Liver (tissue), 8 donors: ENCODE measurements at regions not wholly inside any gene's neighbourhood (a gene's known extent, or its start where the extent isn't known, plus 50 kb on each side); places are given as distances from the start of the nearest gene placed in this dataset.

Source experiments
- DNase-seq: peaks from one replicate; pipeline ENCODE4 v3.0.0-alpha.2; 2017; ENCODE audit warnings: low spot score
- H3K27ac ChIP-seq, 2 donors: one replicate each; pipeline ENCODE4 v1.7.0; 2013; ENCODE audit warnings: inconsistent platforms in 2 of 2, low read length in 2 of 2, control low read depth in 1 of 2, low read depth in 1 of 2, mild to moderate bottlenecking in 1 of 2
- H3K27me3 ChIP-seq, 4 donors: one replicate each; pipeline versions ENCODE4 v1.6.1 to v1.7.0; 2013; ENCODE audit warnings: low read length in 3 of 4, inconsistent platforms in 1 of 4, mild to moderate bottlenecking in 1 of 4, moderate library complexity in 1 of 4; ENCODE audit not compliant: control insufficient read depth in 4 of 4, insufficient read depth in 4 of 4
- H3K36me3 ChIP-seq, 4 donors: one replicate each; pipeline versions ENCODE4 v1.6.1 to v1.7.0; 2013; ENCODE audit warnings: low read length in 3 of 4, mild to moderate bottlenecking in 3 of 4, low read depth in 1 of 4, moderate library complexity in 1 of 4; ENCODE audit not compliant: control insufficient read depth in 4 of 4, insufficient read depth in 3 of 4
- H3K4me1 ChIP-seq, 4 donors: one replicate each; pipeline versions ENCODE4 v1.6.1 to v1.7.0; 2013; ENCODE audit warnings: low read length in 3 of 4, mild to moderate bottlenecking in 3 of 4, moderate library complexity in 1 of 4; ENCODE audit not compliant: control insufficient read depth in 4 of 4, insufficient read depth in 4 of 4
- H3K4me3 ChIP-seq, 3 donors: one replicate each; pipeline versions ENCODE4 v1.6.1 to v1.7.0; 2013; ENCODE audit warnings: low read length in 3 of 3, control low read depth in 1 of 3, low read depth in 1 of 3, mild to moderate bottlenecking in 1 of 3
- H3K9ac ChIP-seq, 2 donors: one replicate each; pipeline ENCODE4 v1.7.0; 2013; ENCODE audit warnings: low read length in 2 of 2, mild to moderate bottlenecking in 2 of 2, moderate library complexity in 2 of 2, control low read depth in 1 of 2, low read depth in 1 of 2
- H3K9me3 ChIP-seq, 4 donors: one replicate each; pipeline versions ENCODE4 v1.6.1 to v1.7.0; 2013; ENCODE audit warnings: low read length in 3 of 4; ENCODE audit not compliant: control insufficient read depth in 4 of 4
- ATF3 ChIP-seq: IDR thresholded peaks from 2 replicates; pipeline ENCODE4 v1.6.1; 2016; ENCODE audit warnings: antibody characterized with exemption
- CTCF ChIP-seq: fragments of 150-350 bp; IDR thresholded peaks from 2 replicates; pipeline ENCODE4 v1.5.1; 2017; ENCODE audit warnings: improper control_type of control experiment, low read depth, low read length; ENCODE audit not compliant: missing input control
- EGR1 ChIP-seq, 2 donors: IDR thresholded peaks; 2 replicates each; pipeline ENCODE4 v1.6.1; 2016 to 2018; ENCODE audit warnings: antibody characterized with exemption in 2 of 2, low read depth in 2 of 2
- FOXA1 ChIP-seq: IDR thresholded peaks from 2 replicates; pipeline ENCODE4 v1.6.1; 2016; ENCODE audit warnings: antibody characterized with exemption
- FOXA2 ChIP-seq: IDR thresholded peaks from 2 replicates; pipeline ENCODE4 v1.6.1; 2016; ENCODE audit warnings: antibody characterized with exemption
- GABPA ChIP-seq, 2 donors: IDR thresholded peaks in 1 of 2; conservative IDR thresholded peaks in 1 of 2; 2 replicates each; pipeline ENCODE4 v1.6.1; 2016; ENCODE audit warnings: antibody characterized with exemption in 2 of 2, mild to moderate bottlenecking in 1 of 2, moderate library complexity in 1 of 2
- HNF4A ChIP-seq, 2 donors: conservative IDR thresholded peaks; 2 replicates each; pipeline ENCODE4 v1.6.1; 2016; ENCODE audit warnings: antibody characterized with exemption in 2 of 2, mild to moderate bottlenecking in 2 of 2
- HNF4G ChIP-seq: IDR thresholded peaks from 2 replicates; pipeline ENCODE4 v1.6.1; 2016; ENCODE audit warnings: antibody characterized with exemption
- MAX ChIP-seq: IDR thresholded peaks from 2 replicates; pipeline ENCODE4 v1.6.1; 2016; ENCODE audit warnings: antibody characterized with exemption
- NR2F2 ChIP-seq: IDR thresholded peaks from 2 replicates; pipeline ENCODE4 v1.6.1; 2016; ENCODE audit warnings: antibody characterized with exemption
- REST ChIP-seq: IDR thresholded peaks from 2 replicates; pipeline ENCODE4 v1.6.1; 2016; ENCODE audit warnings: antibody characterized with exemption, mild to moderate bottlenecking
- RXRA ChIP-seq, 2 donors: IDR thresholded peaks; 2 replicates each; pipeline ENCODE4 v1.6.1; 2017 to 2018; ENCODE audit warnings: antibody characterized with exemption in 2 of 2, mild to moderate bottlenecking in 1 of 2
- TAF1 ChIP-seq: conservative IDR thresholded peaks from 2 replicates; pipeline ENCODE4 v1.6.1; 2016; ENCODE audit warnings: antibody characterized with exemption, mild to moderate bottlenecking
- YY1 ChIP-seq: IDR thresholded peaks from 2 replicates; pipeline ENCODE4 v1.6.1; 2016; ENCODE audit warnings: antibody characterized with exemption, mild to moderate bottlenecking
- ZBTB33 ChIP-seq: IDR thresholded peaks from 2 replicates; pipeline ENCODE4 v1.6.1; 2016; ENCODE audit warnings: antibody characterized with exemption
- WGBS: extraction: QIAGEN DNeasy Blood & Tissue Kit; methylation state at CpG from one replicate; pipeline ENCODE4 v1.1.7; 2013; 5-methylcytosine and 5-hydroxymethylcytosine counted together
- donor health status: healthy.
- donor health status: healthy.
- donor health status: healthy.
- donor health status: healthy.
- donor health status: healthy.

- H3K27me3 ChIP-seq = no peaks in the 10 kb centered on the region
- no peak overlapping the region for H3K9ac ChIP-seq
- no peak for TF ChIP-seq CTCF
- TF ChIP-seq RXRA (IDR thresholded peaks at IDR 0.05) = no peak
- TF ChIP-seq HNF4G = no peak
- no peak overlapping the region for H3K27ac ChIP-seq
- 83% methylated on average over 29 of the region's 29 CpGs for WGBS
- H3K4me1 ChIP-seq = no peaks in the 10 kb centered on the region
- H3K36me3 ChIP-seq = no peaks in the 10 kb centered on the region
- no peak overlapping the region for H3K4me3 ChIP-seq
- DNase-seq = peak; percentile 28
- no peaks in the 10 kb centered on the region for H3K9me3 ChIP-seq
Observed at GRCh38 chr13:112260108-112261055, 115.8 kb upstream of the SPACA7 start.

GRCh38 chr13:112261924-112262323 lies 114.2 kb upstream of the SPACA7 start:
- no peak for TF ChIP-seq NR2F2
- no peak for TF ChIP-seq FOXA2
- no peak for TF ChIP-seq EGR1 (IDR thresholded peaks at IDR 0.05; ENCODE audit: low read depth in 2 of 2)
- no peak for TF ChIP-seq MAX
- TF ChIP-seq RXRA (IDR thresholded peaks at IDR 0.05) = no peak
- TF ChIP-seq FOXA1 = no peak
- no peak for TF ChIP-seq REST

GRCh38 chr13:112263152-112263551 lies 113.0 kb upstream of the SPACA7 start:
- 91% methylated on average over 7 of the region's 7 CpGs for WGBS
- Histone ChIP-seq H3K9ac (no peak overlapping the region), H3K9me3 (no peaks in the 10 kb centered on the region), H3K27ac (no peak overlapping the region), H3K27me3 (no peaks in the 10 kb centered on the region), H3K36me3 (no peaks in the 10 kb centered on the region), H3K4me1 (no peaks in the 10 kb centered on the region), H3K4me3 (no peak overlapping the region)
- no peak for DNase-seq
- no peak for TF ChIP-seq RXRA (IDR thresholded peaks at IDR 0.05)
- TF ChIP-seq TAF1 = no peak
- TF ChIP-seq CTCF = no peak
- TF ChIP-seq ATF3 = no peak
- TF ChIP-seq HNF4G = no peak
- TF ChIP-seq HNF4A (conservative IDR thresholded peaks at IDR 0.05) = no peak
- TF ChIP-seq FOXA1 = no peak
- TF ChIP-seq ZBTB33 = no peak
- TF ChIP-seq MAX = no peak
- TF ChIP-seq GABPA (IDR thresholded peaks at IDR 0.05 in 1 of 2, conservative IDR thresholded peaks at IDR 0.05 in 1 of 2) = no peak
- no peak for TF ChIP-seq YY1

More at GRCh38 chr13:112261924-112262323, 114.2 kb upstream of the SPACA7 start:
- H3K4me1 ChIP-seq = no peaks in the 10 kb centered on the region
- H3K27me3 ChIP-seq = no peaks in the 10 kb centered on the region
- no peak for DNase-seq
- no peaks in the 10 kb centered on the region for H3K9me3 ChIP-seq
- H3K36me3 ChIP-seq = no peaks in the 10 kb centered on the region
- 86% methylated on average over 8 of the region's 8 CpGs for WGBS
- H3K9ac ChIP-seq = no peak overlapping the region
- no peak overlapping the region for H3K4me3 ChIP-seq
- no peak overlapping the region for H3K27ac ChIP-seq
